Erythroblast (primary cell): ENCODE measurements at regions not wholly inside any gene's neighbourhood (a gene's known extent, or its start where the extent isn't known, plus 50 kb on each side); places are given as distances from the start of the nearest gene placed in this dataset.

Experiments
- GATA1 ChIP-seq: IDR thresholded peaks from 2 replicates; pipeline ENCODE4 v1.6.1; 2011; ENCODE audit warnings: low read depth, mild to moderate bottlenecking, control low read depth, low read length, moderate library complexity
- POLR2A ChIP-seq: IDR thresholded peaks from 2 replicates; pipeline ENCODE4 v1.6.1; 2011; ENCODE audit warnings: mild to moderate bottlenecking, low read length

- TF ChIP-seq POLR2A (no peak), GATA1 (no peak)
These were observed 136.1 kb downstream of the GLUL start for GRCh38 chr1:182255494-182255893.
